GM12892 (cell line): ENCODE measurements at regions not wholly inside any gene's neighbourhood (a gene's known extent, or its start where the extent isn't known, plus 50 kb on each side); places are given as distances from the start of the nearest gene placed in this dataset.

Source experiments
- POLR2A ChIP-seq: IDR thresholded peaks from 2 replicates; pipeline ENCODE4 v1.6.1; 2011; ENCODE audit warnings: low read depth, low read length, control low read depth
- POLR2AphosphoS5 ChIP-seq: IDR thresholded peaks from 2 replicates; pipeline ENCODE4 v1.6.1; 2011; ENCODE audit warnings: low read depth, low read length, control low read depth
- TAF1 ChIP-seq: IDR thresholded peaks from 2 replicates; pipeline ENCODE4 v1.6.1; 2011; ENCODE audit warnings: low read depth, mild to moderate bottlenecking, control low read depth, low read length, borderline replicate concordance

DNA sequence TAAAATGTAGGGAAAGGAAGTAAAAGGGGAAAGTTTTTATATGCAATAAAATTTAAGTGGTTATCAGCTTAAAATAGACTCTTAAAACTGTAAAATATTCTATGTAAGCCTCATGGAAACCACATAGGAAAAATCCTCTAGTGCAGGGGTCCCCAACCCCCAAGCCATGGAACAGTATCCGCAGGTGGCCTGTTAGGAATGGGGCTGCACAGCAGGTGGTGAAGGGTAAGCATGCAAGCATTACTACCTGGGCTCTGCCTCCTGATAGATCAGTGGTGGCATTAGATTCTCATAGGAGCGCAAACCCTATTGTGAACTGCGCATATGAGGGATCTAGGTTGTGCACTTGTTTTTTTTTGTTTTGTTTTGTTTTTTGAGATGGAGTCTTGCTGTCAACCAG is 1409.3 kb upstream of the CDH2 start:
- TF ChIP-seq POLR2AphosphoS5, result no peak
- TF ChIP-seq POLR2A, result no peak
- TF ChIP-seq TAF1, result no peak
